ENCODE measurements at regions not wholly inside any gene's neighbourhood (a gene's known extent, or its start where the extent isn't known, plus 50 kb on each side); places are given as distances from the start of the nearest gene placed in this dataset.

DNA sequence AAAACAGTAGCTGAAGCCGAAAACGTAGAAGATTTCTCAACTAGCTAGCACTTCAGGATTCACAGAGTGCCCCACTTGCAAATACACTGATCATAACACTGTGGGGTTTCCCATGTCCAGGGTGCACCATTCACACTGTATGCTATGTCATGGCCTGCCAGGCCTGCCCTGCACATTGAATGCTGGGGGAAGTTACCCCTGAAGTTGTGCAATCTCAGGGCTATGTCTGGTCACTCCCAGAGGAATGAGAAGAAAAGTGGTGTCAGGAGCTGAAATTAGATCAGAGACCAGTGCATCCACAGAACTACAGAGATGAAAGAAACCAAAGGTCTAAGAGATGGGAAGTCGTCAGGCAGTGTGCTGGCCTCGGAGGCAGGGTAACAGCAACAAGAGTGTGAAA, 196.8 kb downstream of the RAP2A start:
- H3K36me3 Mint-ChIP-seq, result peaks cover 5% of the 10 kb centered on the region
- peaks cover 8% of the 10 kb centered on the region for H3K4me1 Mint-ChIP-seq
- CTCF ChIA-PET, result interaction anchor here (0.5 to 1.7 kb wide), 10 partner anchors 10 to 521 kb away, joined by 3 to 5 read pairs (median 3); no protein-coding TSS in a partner anchor
- POLR2A ChIA-PET, result interaction anchor here (0.6 kb wide), 1 partner anchor 57 kb away, joined by 8 read pairs; no protein-coding TSS in a partner anchor
- ATAC-seq (no peak), DNase-seq (ENCODE audit: low spot score) (no peak)
- TF ChIP-seq TEAD4 (CRISPR knock-in tag; IDR thresholded peaks at IDR 0.05) (no peak), ZNF416 (CRISPR knock-in tag; IDR thresholded peaks at IDR 0.05) (no peak), TEAD1 (CRISPR knock-in tag; IDR thresholded peaks at IDR 0.05) (no peak), TP53 (CRISPR knock-in tag; IDR thresholded peaks at IDR 0.05) (no peak), FOXJ3 (CRISPR knock-in tag; IDR thresholded peaks at IDR 0.05; ENCODE audit: borderline replicate concordance) (no peak), NR1H2 (CRISPR knock-in tag; IDR thresholded peaks at IDR 0.05) (no peak), ZNF138 (CRISPR knock-in tag; conservative IDR thresholded peaks at IDR 0.05) (no peak)
- TF ChIP-seq, protein P1, sequence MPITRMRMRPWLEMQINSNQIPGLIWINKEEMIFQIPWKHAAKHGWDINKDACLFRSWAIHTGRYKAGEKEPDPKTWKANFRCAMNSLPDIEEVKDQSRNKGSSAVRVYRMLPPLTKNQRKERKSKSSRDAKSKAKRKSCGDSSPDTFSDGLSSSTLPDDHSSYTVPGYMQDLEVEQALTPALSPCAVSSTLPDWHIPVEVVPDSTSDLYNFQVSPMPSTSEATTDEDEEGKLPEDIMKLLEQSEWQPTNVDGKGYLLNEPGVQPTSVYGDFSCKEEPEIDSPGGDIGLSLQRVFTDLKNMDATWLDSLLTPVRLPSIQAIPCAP (CRISPR knock-in tag; IDR thresholded peaks at IDR 0.05), result no peak
- TF ChIP-seq, protein P2, sequence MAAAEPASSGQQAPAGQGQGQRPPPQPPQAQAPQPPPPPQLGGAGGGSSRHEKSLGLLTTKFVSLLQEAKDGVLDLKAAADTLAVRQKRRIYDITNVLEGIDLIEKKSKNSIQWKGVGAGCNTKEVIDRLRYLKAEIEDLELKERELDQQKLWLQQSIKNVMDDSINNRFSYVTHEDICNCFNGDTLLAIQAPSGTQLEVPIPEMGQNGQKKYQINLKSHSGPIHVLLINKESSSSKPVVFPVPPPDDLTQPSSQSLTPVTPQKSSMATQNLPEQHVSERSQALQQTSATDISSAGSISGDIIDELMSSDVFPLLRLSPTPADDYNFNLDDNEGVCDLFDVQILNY (CRISPR knock-in tag; IDR thresholded peaks at IDR 0.05), result no peak
- TF ChIP-seq, protein P3, sequence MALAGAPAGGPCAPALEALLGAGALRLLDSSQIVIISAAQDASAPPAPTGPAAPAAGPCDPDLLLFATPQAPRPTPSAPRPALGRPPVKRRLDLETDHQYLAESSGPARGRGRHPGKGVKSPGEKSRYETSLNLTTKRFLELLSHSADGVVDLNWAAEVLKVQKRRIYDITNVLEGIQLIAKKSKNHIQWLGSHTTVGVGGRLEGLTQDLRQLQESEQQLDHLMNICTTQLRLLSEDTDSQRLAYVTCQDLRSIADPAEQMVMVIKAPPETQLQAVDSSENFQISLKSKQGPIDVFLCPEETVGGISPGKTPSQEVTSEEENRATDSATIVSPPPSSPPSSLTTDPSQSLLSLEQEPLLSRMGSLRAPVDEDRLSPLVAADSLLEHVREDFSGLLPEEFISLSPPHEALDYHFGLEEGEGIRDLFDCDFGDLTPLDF (CRISPR knock-in tag; IDR thresholded peaks at IDR 0.05), result no peak
- TF ChIP-seq, protein P4, sequence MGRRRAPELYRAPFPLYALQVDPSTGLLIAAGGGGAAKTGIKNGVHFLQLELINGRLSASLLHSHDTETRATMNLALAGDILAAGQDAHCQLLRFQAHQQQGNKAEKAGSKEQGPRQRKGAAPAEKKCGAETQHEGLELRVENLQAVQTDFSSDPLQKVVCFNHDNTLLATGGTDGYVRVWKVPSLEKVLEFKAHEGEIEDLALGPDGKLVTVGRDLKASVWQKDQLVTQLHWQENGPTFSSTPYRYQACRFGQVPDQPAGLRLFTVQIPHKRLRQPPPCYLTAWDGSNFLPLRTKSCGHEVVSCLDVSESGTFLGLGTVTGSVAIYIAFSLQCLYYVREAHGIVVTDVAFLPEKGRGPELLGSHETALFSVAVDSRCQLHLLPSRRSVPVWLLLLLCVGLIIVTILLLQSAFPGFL (CRISPR knock-in tag; IDR thresholded peaks at IDR 0.05; ENCODE audit: borderline replicate concordance), result no peak
- TF ChIP-seq, protein P5, sequence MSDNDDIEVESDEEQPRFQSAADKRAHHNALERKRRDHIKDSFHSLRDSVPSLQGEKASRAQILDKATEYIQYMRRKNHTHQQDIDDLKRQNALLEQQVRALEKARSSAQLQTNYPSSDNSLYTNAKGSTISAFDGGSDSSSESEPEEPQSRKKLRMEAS (CRISPR knock-in tag; IDR thresholded peaks at IDR 0.05), result no peak
- no peaks in the 10 kb centered on the region for H3K27me3 Mint-ChIP-seq (ENCODE audit: low read depth)
- H3K4me3 Mint-ChIP-seq, result no peak overlapping the region
- H3K9me3 Mint-ChIP-seq, result peaks cover 33% of the 10 kb centered on the region
- no peak overlapping the region for H3K27ac Mint-ChIP-seq

DNA sequence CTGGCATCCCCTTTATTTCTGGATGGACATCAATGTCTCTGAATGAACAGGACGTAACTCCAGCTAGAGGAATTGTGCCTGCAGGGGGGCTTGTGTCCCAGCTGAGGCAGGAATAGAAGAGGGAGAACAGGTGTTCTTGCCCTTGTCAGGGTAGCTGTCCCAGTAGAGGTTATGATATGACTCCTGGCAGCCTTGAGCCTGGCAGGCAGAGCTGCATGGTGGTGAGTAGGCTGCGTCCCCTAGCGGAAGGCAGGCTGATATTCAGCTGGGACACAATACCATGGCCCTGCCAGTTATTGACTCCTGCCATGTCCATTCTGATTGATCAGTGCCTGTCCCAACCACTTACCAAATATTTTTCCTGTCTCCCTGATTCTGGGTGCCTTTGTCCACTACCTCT, 197.2 kb downstream of the RAP2A start:
- ATAC-seq (peak; percentile 95), DNase-seq (ENCODE audit: low spot score) (peak; percentile 53)
- CTCF ChIA-PET, result interaction anchor here (0.5 to 1.7 kb wide), 15 partner anchors 10 to 521 kb away, joined by 3 to 5 read pairs (median 3); no protein-coding TSS in a partner anchor
- TF ChIP-seq NR2C2 (CRISPR knock-in tag; IDR thresholded peaks at IDR 0.05) (no peak), EMX1 (CRISPR knock-in tag; IDR thresholded peaks at IDR 0.05) (no peak), KAT7 (CRISPR knock-in tag; IDR thresholded peaks at IDR 0.05; ENCODE audit: borderline replicate concordance) (no peak), IRF2 (CRISPR knock-in tag; IDR thresholded peaks at IDR 0.05; ENCODE audit: borderline replicate concordance, low read depth) (no peak), SP1 (CRISPR knock-in tag; conservative IDR thresholded peaks at IDR 0.05) (no peak), ZNF396 (CRISPR knock-in tag; IDR thresholded peaks at IDR 0.05; ENCODE audit: borderline replicate concordance) (no peak)
- TF ChIP-seq, protein P6, sequence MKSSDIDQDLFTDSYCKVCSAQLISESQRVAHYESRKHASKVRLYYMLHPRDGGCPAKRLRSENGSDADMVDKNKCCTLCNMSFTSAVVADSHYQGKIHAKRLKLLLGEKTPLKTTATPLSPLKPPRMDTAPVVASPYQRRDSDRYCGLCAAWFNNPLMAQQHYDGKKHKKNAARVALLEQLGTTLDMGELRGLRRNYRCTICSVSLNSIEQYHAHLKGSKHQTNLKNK (CRISPR knock-in tag; IDR thresholded peaks at IDR 0.05), result no peak
- no peak overlapping the region for H3K27ac Mint-ChIP-seq
- POLR2A ChIA-PET, result interaction anchor here (0.6 kb wide), 1 partner anchor 57 kb away, joined by 8 read pairs; no protein-coding TSS in a partner anchor
- no peaks in the 10 kb centered on the region for H3K27me3 Mint-ChIP-seq (ENCODE audit: low read depth)
- peaks cover 33% of the 10 kb centered on the region for H3K9me3 Mint-ChIP-seq
- H3K36me3 Mint-ChIP-seq, result peaks cover 5% of the 10 kb centered on the region
- peaks cover 8% of the 10 kb centered on the region for H3K4me1 Mint-ChIP-seq
- H3K4me3 Mint-ChIP-seq, result no peak overlapping the region

DNA sequence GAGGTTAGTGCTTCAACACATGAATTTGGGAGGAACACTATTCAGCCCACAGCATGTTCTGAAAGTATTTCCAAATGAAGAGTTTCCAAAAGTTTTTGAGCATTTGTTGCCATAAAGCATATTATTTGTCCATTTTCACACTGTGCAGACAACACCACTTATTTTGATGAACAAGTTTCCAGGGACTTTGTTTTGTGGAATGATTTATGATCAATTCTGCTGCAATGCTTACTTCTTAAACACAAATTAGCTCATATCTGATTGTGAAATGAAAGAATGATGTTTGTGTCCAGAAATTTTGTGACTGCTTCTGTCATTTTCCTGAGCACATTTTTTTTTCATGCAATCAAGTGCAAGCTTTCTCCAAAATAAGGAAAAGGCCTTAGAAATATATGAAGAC, 205.3 kb downstream of the RAP2A start:
- no peak overlapping the region for H3K4me3 Mint-ChIP-seq
- no peak for DNase-seq (ENCODE audit: low spot score)
- no peaks in the 10 kb centered on the region for H3K4me1 Mint-ChIP-seq
- H3K27ac Mint-ChIP-seq, result no peak overlapping the region
- ChIA-PET POLR2A (no interaction called here), CTCF (no interaction called here)
- H3K36me3 Mint-ChIP-seq, result no peaks in the 10 kb centered on the region
- peaks cover 7% of the 10 kb centered on the region for H3K9me3 Mint-ChIP-seq
- ATAC-seq, result no peak
- H3K27me3 Mint-ChIP-seq (ENCODE audit: low read depth), result no peaks in the 10 kb centered on the region
- no peak for TF ChIP-seq ZNF396 (CRISPR knock-in tag; IDR thresholded peaks at IDR 0.05; ENCODE audit: borderline replicate concordance)
- TF ChIP-seq, protein P6 (CRISPR knock-in tag; IDR thresholded peaks at IDR 0.05), result no peak
- TF ChIP-seq OVOL2 (CRISPR knock-in tag; IDR thresholded peaks at IDR 0.05; ENCODE audit: borderline replicate concordance), result no peak
- no peak for TF ChIP-seq TEAD1 (CRISPR knock-in tag; IDR thresholded peaks at IDR 0.05)
- TF ChIP-seq, protein P7, sequence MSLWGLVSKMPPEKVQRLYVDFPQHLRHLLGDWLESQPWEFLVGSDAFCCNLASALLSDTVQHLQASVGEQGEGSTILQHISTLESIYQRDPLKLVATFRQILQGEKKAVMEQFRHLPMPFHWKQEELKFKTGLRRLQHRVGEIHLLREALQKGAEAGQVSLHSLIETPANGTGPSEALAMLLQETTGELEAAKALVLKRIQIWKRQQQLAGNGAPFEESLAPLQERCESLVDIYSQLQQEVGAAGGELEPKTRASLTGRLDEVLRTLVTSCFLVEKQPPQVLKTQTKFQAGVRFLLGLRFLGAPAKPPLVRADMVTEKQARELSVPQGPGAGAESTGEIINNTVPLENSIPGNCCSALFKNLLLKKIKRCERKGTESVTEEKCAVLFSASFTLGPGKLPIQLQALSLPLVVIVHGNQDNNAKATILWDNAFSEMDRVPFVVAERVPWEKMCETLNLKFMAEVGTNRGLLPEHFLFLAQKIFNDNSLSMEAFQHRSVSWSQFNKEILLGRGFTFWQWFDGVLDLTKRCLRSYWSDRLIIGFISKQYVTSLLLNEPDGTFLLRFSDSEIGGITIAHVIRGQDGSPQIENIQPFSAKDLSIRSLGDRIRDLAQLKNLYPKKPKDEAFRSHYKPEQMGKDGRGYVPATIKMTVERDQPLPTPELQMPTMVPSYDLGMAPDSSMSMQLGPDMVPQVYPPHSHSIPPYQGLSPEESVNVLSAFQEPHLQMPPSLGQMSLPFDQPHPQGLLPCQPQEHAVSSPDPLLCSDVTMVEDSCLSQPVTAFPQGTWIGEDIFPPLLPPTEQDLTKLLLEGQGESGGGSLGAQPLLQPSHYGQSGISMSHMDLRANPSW (CRISPR knock-in tag; conservative IDR thresholded peaks at IDR 0.05; ENCODE audit: low read depth), result no peak
- TF ChIP-seq ELF4 (CRISPR knock-in tag; IDR thresholded peaks at IDR 0.05; ENCODE audit: low read depth), result no peak
- TF ChIP-seq FOXP1 (CRISPR knock-in tag; IDR thresholded peaks at IDR 0.05; ENCODE audit: borderline replicate concordance), result no peak
